ENCODE measurements at regions not wholly inside any gene's neighbourhood (a gene's known extent, or its start where the extent isn't known, plus 50 kb on each side); places are given as distances from the start of the nearest gene placed in this dataset.

DNA sequence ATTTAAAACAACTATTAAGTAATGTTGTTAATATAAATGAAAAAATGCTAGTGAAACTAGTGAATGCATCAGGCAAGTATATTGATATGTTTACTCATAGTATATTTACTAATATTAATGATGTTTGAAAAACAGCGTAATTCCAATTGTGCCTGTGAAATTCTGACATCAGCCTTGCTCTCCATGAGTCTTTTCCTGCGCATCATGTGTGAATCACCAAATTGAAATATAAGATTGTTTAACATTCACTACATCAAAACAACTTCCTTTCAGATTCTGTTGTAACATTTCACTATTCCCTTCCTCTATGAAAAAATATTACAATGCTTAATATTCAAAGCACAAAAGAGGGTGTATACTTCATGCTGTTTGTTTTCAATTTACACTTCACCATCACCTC, 1995.9 kb upstream of the SEL1L start:
- DNase-seq (ENCODE audit: low spot score) = no peak
- TF ChIP-seq, protein P1, sequence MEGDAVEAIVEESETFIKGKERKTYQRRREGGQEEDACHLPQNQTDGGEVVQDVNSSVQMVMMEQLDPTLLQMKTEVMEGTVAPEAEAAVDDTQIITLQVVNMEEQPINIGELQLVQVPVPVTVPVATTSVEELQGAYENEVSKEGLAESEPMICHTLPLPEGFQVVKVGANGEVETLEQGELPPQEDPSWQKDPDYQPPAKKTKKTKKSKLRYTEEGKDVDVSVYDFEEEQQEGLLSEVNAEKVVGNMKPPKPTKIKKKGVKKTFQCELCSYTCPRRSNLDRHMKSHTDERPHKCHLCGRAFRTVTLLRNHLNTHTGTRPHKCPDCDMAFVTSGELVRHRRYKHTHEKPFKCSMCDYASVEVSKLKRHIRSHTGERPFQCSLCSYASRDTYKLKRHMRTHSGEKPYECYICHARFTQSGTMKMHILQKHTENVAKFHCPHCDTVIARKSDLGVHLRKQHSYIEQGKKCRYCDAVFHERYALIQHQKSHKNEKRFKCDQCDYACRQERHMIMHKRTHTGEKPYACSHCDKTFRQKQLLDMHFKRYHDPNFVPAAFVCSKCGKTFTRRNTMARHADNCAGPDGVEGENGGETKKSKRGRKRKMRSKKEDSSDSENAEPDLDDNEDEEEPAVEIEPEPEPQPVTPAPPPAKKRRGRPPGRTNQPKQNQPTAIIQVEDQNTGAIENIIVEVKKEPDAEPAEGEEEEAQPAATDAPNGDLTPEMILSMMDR (IDR thresholded peaks at IDR 0.05; ENCODE audit: borderline replicate concordance, control extremely low read depth, extremely low read depth, insufficient read depth, missing control alignments) = no peak
- in situ Hi-C loops (cut with MboI; ENCODE audit: low sequenced_read_pairs, unreplicated experiment) = no loop called here

GRCh38 chr14:83533734-83534133, 1996.2 kb upstream of the FLRT2 start:
- no peak for DNase-seq (ENCODE audit: low spot score)
- in situ Hi-C loops (cut with MboI; ENCODE audit: low sequenced_read_pairs, unreplicated experiment) = no loop called here
- TF ChIP-seq, protein P1 (IDR thresholded peaks at IDR 0.05; ENCODE audit: borderline replicate concordance, control extremely low read depth, extremely low read depth, insufficient read depth, missing control alignments) = no peak

GRCh38 chr14:83534995-83535394, 1994.9 kb upstream of the FLRT2 start:
- TF ChIP-seq, protein P1 (IDR thresholded peaks at IDR 0.05; ENCODE audit: borderline replicate concordance, control extremely low read depth, extremely low read depth, insufficient read depth, missing control alignments) = no peak
- in situ Hi-C loops (cut with MboI; ENCODE audit: low sequenced_read_pairs, unreplicated experiment) = no loop called here
- DNase-seq (ENCODE audit: low spot score) = no peak

DNA sequence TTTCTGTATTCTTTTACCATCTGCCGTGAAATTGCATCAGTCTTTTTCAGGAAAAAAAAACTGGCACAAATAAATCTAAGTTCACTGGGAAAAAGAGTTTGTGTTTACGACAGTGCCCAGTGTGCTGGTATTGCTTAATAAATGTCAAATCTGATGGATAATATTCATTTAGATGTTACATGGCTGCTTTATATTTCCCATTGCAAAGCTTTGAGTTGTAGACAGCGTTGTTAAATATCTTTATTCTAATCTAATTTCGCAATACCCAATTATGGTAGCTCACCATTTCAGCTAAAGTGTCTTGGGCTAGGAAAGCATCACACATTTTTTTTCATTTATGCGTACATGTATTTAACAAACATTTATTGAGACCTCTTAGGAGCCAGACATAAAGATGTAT, 1994.5 kb upstream of the FLRT2 start:
- TF ChIP-seq, protein P1 (IDR thresholded peaks at IDR 0.05; ENCODE audit: borderline replicate concordance, control extremely low read depth, extremely low read depth, insufficient read depth, missing control alignments) = no peak
- DNase-seq (ENCODE audit: low spot score) = no peak
- in situ Hi-C loops (cut with MboI; ENCODE audit: low sequenced_read_pairs, unreplicated experiment) = no loop called here

DNA sequence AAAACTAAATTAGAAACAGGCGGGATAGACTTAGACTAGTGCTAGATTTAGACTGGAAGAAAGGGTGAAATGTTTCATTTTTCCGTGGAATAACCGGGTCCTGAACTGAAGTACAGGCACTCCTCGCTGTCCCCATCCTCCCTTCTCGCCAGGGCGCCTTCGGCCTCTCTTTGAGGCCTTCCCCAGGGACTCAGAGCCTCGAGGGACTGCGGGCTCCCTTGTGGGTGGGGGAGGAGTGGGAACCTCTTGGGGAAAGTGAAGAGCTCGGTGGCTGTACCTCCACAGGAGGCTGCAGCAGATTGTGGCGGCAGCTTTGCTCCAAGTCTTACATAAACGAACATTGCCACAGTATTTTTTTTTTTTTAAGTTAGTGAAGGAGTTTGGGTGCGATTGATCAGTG, 1988.8 kb upstream of the FLRT2 start:
- no peak for DNase-seq (ENCODE audit: low spot score)
- TF ChIP-seq, protein P1 (IDR thresholded peaks at IDR 0.05; ENCODE audit: borderline replicate concordance, control extremely low read depth, extremely low read depth, insufficient read depth, missing control alignments) = no peak
- in situ Hi-C loops (cut with MboI; ENCODE audit: low sequenced_read_pairs, unreplicated experiment) = no loop called here

- in situ Hi-C loops (cut with MboI; ENCODE audit: low sequenced_read_pairs, unreplicated experiment) = no loop called here
- TF ChIP-seq, protein P1 (IDR thresholded peaks at IDR 0.05; ENCODE audit: borderline replicate concordance, control extremely low read depth, extremely low read depth, insufficient read depth, missing control alignments) = no peak
- no peak for DNase-seq (ENCODE audit: low spot score)
These were observed 1981.7 kb upstream of the FLRT2 start for GRCh38 chr14:83548061-83548839.

Measured in GM13976 (cell line).